ENCODE measurements at regions not wholly inside any gene's neighbourhood (a gene's known extent, or its start where the extent isn't known, plus 50 kb on each side); places are given as distances from the start of the nearest gene placed in this dataset.

DNA sequence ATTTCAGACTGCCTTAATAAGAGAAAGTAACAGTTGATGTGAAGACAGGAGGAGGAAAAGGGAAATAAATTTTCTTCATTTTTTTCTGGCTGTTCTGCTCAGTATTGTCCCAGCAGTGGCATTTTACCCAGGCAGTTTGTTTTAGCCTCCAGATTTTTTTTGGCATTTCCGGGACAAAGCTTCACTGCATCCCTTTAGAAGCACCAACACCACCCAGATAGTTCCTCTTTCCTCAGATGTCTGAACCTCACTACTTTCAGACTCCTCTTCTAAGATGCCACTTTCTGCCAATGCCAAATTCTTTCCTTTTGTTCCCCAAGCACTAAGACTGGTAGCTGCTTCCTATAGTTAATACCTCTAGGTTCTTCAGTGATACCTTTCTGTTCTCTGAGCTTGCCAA is 480.1 kb upstream of the SLC10A2 start:
- Histone ChIP-seq H3K27me3 (ENCODE audit: insufficient read depth, poor library complexity, severe bottlenecking) (peaks cover 7% of the 10 kb centered on the region), H3K27ac (ENCODE audit: poor library complexity, severe bottlenecking) (no peak overlapping the region), H3K9me3 (ENCODE audit: severe bottlenecking) (no peaks in the 10 kb centered on the region), H3K36me3 (ENCODE audit: low read depth) (no peaks in the 10 kb centered on the region), H3K4me3 (ENCODE audit: severe bottlenecking) (no peak overlapping the region), H3K4me1 (ENCODE audit: insufficient read depth, poor library complexity, severe bottlenecking) (no peaks in the 10 kb centered on the region)
- DNase-seq (ENCODE audit: low spot score) (no peak), ATAC-seq (ENCODE audit: low read depth) (no peak)
- TF ChIP-seq CTCF (IDR thresholded peaks at IDR 0.05; ENCODE audit: poor library complexity, severe bottlenecking), result no peak

- H3K27me3 ChIP-seq (ENCODE audit: insufficient read depth, poor library complexity, severe bottlenecking), result no peaks in the 10 kb centered on the region
- ATAC-seq (ENCODE audit: low read depth), result no peak
These were observed 476.4 kb upstream of the SLC10A2 start for GRCh38 chr13:103542648-103543047.

GRCh38 chr13:103540382-103540765 is 474.2 kb upstream of the SLC10A2 start:
- no peaks in the 10 kb centered on the region for H3K36me3 ChIP-seq (ENCODE audit: low read depth)
- H3K27ac ChIP-seq (ENCODE audit: poor library complexity, severe bottlenecking), result no peak overlapping the region
- H3K9me3 ChIP-seq (ENCODE audit: severe bottlenecking), result no peaks in the 10 kb centered on the region
- H3K4me3 ChIP-seq (ENCODE audit: severe bottlenecking), result no peak overlapping the region
- DNase-seq (ENCODE audit: low spot score) (no peak), ATAC-seq (ENCODE audit: low read depth) (no peak)
- no peak for TF ChIP-seq CTCF (IDR thresholded peaks at IDR 0.05; ENCODE audit: poor library complexity, severe bottlenecking)
- H3K4me1 ChIP-seq (ENCODE audit: insufficient read depth, poor library complexity, severe bottlenecking), result no peaks in the 10 kb centered on the region
- no peaks in the 10 kb centered on the region for H3K27me3 ChIP-seq (ENCODE audit: insufficient read depth, poor library complexity, severe bottlenecking)

More at GRCh38 chr13:103542648-103543047, 476.4 kb upstream of the SLC10A2 start:
- H3K4me1 ChIP-seq (ENCODE audit: insufficient read depth, poor library complexity, severe bottlenecking), result no peaks in the 10 kb centered on the region
- H3K4me3 ChIP-seq (ENCODE audit: severe bottlenecking), result no peak overlapping the region
- DNase-seq (ENCODE audit: low spot score), result no peak
- no peaks in the 10 kb centered on the region for H3K9me3 ChIP-seq (ENCODE audit: severe bottlenecking)
- no peak overlapping the region for H3K27ac ChIP-seq (ENCODE audit: poor library complexity, severe bottlenecking)
- no peaks in the 10 kb centered on the region for H3K36me3 ChIP-seq (ENCODE audit: low read depth)
- TF ChIP-seq CTCF (IDR thresholded peaks at IDR 0.05; ENCODE audit: poor library complexity, severe bottlenecking), result no peak

DNA sequence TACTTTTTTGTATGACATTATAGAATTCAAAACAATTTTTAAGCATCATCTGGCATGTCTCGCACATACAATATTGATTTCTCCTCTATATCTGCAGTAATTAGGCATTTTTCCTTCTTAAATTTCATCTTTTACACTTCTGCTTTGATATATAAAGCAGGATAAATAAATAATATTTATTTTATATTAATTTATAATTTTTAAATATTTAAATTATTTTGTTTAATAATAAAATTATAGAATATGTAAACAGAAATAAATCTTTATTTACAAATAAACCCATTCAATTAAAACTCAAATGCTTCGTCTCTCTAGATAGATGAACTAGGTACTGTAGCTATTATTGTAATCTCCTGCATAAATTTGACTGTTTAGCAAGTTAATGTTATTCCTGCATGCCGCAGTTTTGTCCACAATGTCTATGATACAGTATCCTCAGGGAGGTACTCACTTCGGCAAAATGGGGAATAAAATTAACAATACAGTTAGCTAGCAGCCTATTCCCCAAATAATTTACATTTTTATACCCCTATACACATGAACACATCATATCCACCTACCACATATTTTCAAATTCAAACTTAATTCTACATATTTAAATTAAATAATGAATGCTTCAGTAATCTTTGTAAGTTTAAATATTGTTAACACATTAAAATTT is 473.6 kb upstream of the SLC10A2 start:
- TF ChIP-seq CTCF (IDR thresholded peaks at IDR 0.05; ENCODE audit: poor library complexity, severe bottlenecking), result no peak
- no peak overlapping the region for H3K27ac ChIP-seq (ENCODE audit: poor library complexity, severe bottlenecking)
- H3K36me3 ChIP-seq (ENCODE audit: low read depth), result no peaks in the 10 kb centered on the region
- DNase-seq (ENCODE audit: low spot score) (no peak), ATAC-seq (ENCODE audit: low read depth) (no peak)
- no peaks in the 10 kb centered on the region for H3K4me1 ChIP-seq (ENCODE audit: insufficient read depth, poor library complexity, severe bottlenecking)
- H3K4me3 ChIP-seq (ENCODE audit: severe bottlenecking), result no peak overlapping the region
- no peaks in the 10 kb centered on the region for H3K9me3 ChIP-seq (ENCODE audit: severe bottlenecking)
- no peaks in the 10 kb centered on the region for H3K27me3 ChIP-seq (ENCODE audit: insufficient read depth, poor library complexity, severe bottlenecking)

- ATAC-seq (ENCODE audit: low read depth) (no peak), DNase-seq (ENCODE audit: low spot score) (no peak)
- H3K36me3 ChIP-seq (ENCODE audit: low read depth), result no peaks in the 10 kb centered on the region
- no peaks in the 10 kb centered on the region for H3K4me1 ChIP-seq (ENCODE audit: insufficient read depth, poor library complexity, severe bottlenecking)
- H3K9me3 ChIP-seq (ENCODE audit: severe bottlenecking), result no peaks in the 10 kb centered on the region
- no peaks in the 10 kb centered on the region for H3K27me3 ChIP-seq (ENCODE audit: insufficient read depth, poor library complexity, severe bottlenecking)
- H3K4me3 ChIP-seq (ENCODE audit: severe bottlenecking), result no peak overlapping the region
- no peak overlapping the region for H3K27ac ChIP-seq (ENCODE audit: poor library complexity, severe bottlenecking)
- no peak for TF ChIP-seq CTCF (IDR thresholded peaks at IDR 0.05; ENCODE audit: poor library complexity, severe bottlenecking)
These were observed 473.0 kb upstream of the SLC10A2 start for GRCh38 chr13:103539265-103539664.

Data from RWPE2 (cell line).